Liver (tissue), 8 donors: ENCODE measurements at regions not wholly inside any gene's neighbourhood (a gene's known extent, or its start where the extent isn't known, plus 50 kb on each side); places are given as distances from the start of the nearest gene placed in this dataset.
A peak's percentile ranks its signal among the peaks of the same experiment; 100 is the strongest.
"Not testable (repeated sequence)": the region's sequence is repeated elsewhere in the genome, so short reads cannot be mapped to it uniquely, and the experiment has no call there.

Source experiments
- DNase-seq: peaks from one replicate; pipeline ENCODE4 v3.0.0-alpha.2; 2017; ENCODE audit warnings: low spot score
- H3K27ac ChIP-seq, 2 donors: one replicate each; pipeline ENCODE4 v1.7.0; 2013; ENCODE audit warnings: inconsistent platforms in 2 of 2, low read length in 2 of 2, control low read depth in 1 of 2, low read depth in 1 of 2, mild to moderate bottlenecking in 1 of 2
- H3K27me3 ChIP-seq, 4 donors: one replicate each; pipeline versions ENCODE4 v1.6.1 to v1.7.0; 2013; ENCODE audit warnings: low read length in 3 of 4, inconsistent platforms in 1 of 4, mild to moderate bottlenecking in 1 of 4, moderate library complexity in 1 of 4; ENCODE audit not compliant: control insufficient read depth in 4 of 4, insufficient read depth in 4 of 4
- H3K36me3 ChIP-seq, 4 donors: one replicate each; pipeline versions ENCODE4 v1.6.1 to v1.7.0; 2013; ENCODE audit warnings: low read length in 3 of 4, mild to moderate bottlenecking in 3 of 4, low read depth in 1 of 4, moderate library complexity in 1 of 4; ENCODE audit not compliant: control insufficient read depth in 4 of 4, insufficient read depth in 3 of 4
- H3K4me1 ChIP-seq, 4 donors: one replicate each; pipeline versions ENCODE4 v1.6.1 to v1.7.0; 2013; ENCODE audit warnings: low read length in 3 of 4, mild to moderate bottlenecking in 3 of 4, moderate library complexity in 1 of 4; ENCODE audit not compliant: control insufficient read depth in 4 of 4, insufficient read depth in 4 of 4
- H3K4me3 ChIP-seq, 3 donors: one replicate each; pipeline versions ENCODE4 v1.6.1 to v1.7.0; 2013; ENCODE audit warnings: low read length in 3 of 3, control low read depth in 1 of 3, low read depth in 1 of 3, mild to moderate bottlenecking in 1 of 3
- H3K9ac ChIP-seq, 2 donors: one replicate each; pipeline ENCODE4 v1.7.0; 2013; ENCODE audit warnings: low read length in 2 of 2, mild to moderate bottlenecking in 2 of 2, moderate library complexity in 2 of 2, control low read depth in 1 of 2, low read depth in 1 of 2
- H3K9me3 ChIP-seq, 4 donors: one replicate each; pipeline versions ENCODE4 v1.6.1 to v1.7.0; 2013; ENCODE audit warnings: low read length in 3 of 4; ENCODE audit not compliant: control insufficient read depth in 4 of 4
- ATF3 ChIP-seq: IDR thresholded peaks from 2 replicates; pipeline ENCODE4 v1.6.1; 2016; ENCODE audit warnings: antibody characterized with exemption
- CTCF ChIP-seq: fragments of 150-350 bp; IDR thresholded peaks from 2 replicates; pipeline ENCODE4 v1.5.1; 2017; ENCODE audit warnings: improper control_type of control experiment, low read depth, low read length; ENCODE audit not compliant: missing input control
- FOXA1 ChIP-seq: IDR thresholded peaks from 2 replicates; pipeline ENCODE4 v1.6.1; 2016; ENCODE audit warnings: antibody characterized with exemption
- FOXA2 ChIP-seq: IDR thresholded peaks from 2 replicates; pipeline ENCODE4 v1.6.1; 2016; ENCODE audit warnings: antibody characterized with exemption
- JUND ChIP-seq, 2 donors: IDR thresholded peaks; 2 replicates each; pipeline ENCODE4 v1.6.1; 2016; ENCODE audit warnings: antibody characterized with exemption in 2 of 2
- RAD21 ChIP-seq, 2 donors: IDR thresholded peaks; 2 replicates each; pipeline ENCODE4 v1.6.1; 2016; ENCODE audit warnings: antibody characterized with exemption in 2 of 2, mild to moderate bottlenecking in 2 of 2
- TAF1 ChIP-seq: conservative IDR thresholded peaks from 2 replicates; pipeline ENCODE4 v1.6.1; 2016; ENCODE audit warnings: antibody characterized with exemption, mild to moderate bottlenecking
- YY1 ChIP-seq: IDR thresholded peaks from 2 replicates; pipeline ENCODE4 v1.6.1; 2016; ENCODE audit warnings: antibody characterized with exemption, mild to moderate bottlenecking
- WGBS: extraction: QIAGEN DNeasy Blood & Tissue Kit; methylation state at CpG from one replicate; pipeline ENCODE4 v1.1.7; 2013; 5-methylcytosine and 5-hydroxymethylcytosine counted together
- donor health status: healthy.
- donor health status: healthy.
- donor health status: healthy.
- donor health status: healthy.
- donor health status: healthy.

- Histone ChIP-seq H3K27ac (no peak overlapping the region), H3K4me1 (peaks cover 0 to 3% (median 0%) of the 10 kb centered on the region in 4 donors), H3K9me3 (no peaks in the 10 kb centered on the region), H3K4me3 (no peak overlapping the region), H3K36me3 (no peaks in the 10 kb centered on the region), H3K27me3 (peaks cover 0 to 2% (median 0%) of the 10 kb centered on the region in 4 donors), H3K9ac (no peak overlapping the region)
- TF ChIP-seq JUND (IDR thresholded peaks at IDR 0.05) (no peak), FOXA2 (no peak), RAD21 (IDR thresholded peaks at IDR 0.05) (peak in 1 of 2 donors; percentile 57), TAF1 (no peak), CTCF (peak; percentile 25)
- 91% methylated on average over 2 of the region's 2 CpGs for WGBS
- DNase-seq = no peak
These were observed 258.1 kb upstream of the AGTR2 start for GRCh38 chrX:115912372-115912897.

GRCh38 chrX:115913575-115913974, 257.0 kb upstream of the AGTR2 start:
- Histone ChIP-seq H3K9me3 (no peaks in the 10 kb centered on the region), H3K4me1 (peaks cover 0 to 3% (median 0%) of the 10 kb centered on the region in 4 donors), H3K4me3 (no peak overlapping the region), H3K27me3 (no peaks in the 10 kb centered on the region), H3K27ac (no peak overlapping the region), H3K36me3 (no peaks in the 10 kb centered on the region), H3K9ac (no peak overlapping the region)
- DNase-seq = no peak
- TF ChIP-seq FOXA1 (no peak), ATF3 (no peak)

- H3K4me3 ChIP-seq, H3K9ac ChIP-seq, H3K27me3 ChIP-seq, DNase-seq, H3K4me1 ChIP-seq, H3K27ac ChIP-seq, H3K9me3 ChIP-seq, H3K36me3 ChIP-seq: not testable (repeated sequence)
- 95% methylated on average over 3 of the region's 3 CpGs for WGBS
These were observed 254.9 kb upstream of the AGTR2 start for GRCh38 chrX:115915625-115916024.

GRCh38 chrX:115929480-115929879, 241.1 kb upstream of the AGTR2 start:
- Histone ChIP-seq H3K9me3 (peaks cover 0 to 22% (median 8%) of the 10 kb centered on the region in 4 donors), H3K36me3 (no peaks in the 10 kb centered on the region), H3K9ac (no peak overlapping the region), H3K27ac (no peak overlapping the region), H3K4me1 (no peaks in the 10 kb centered on the region), H3K27me3 (no peaks in the 10 kb centered on the region), H3K4me3 (no peak overlapping the region)
- WGBS = 95% methylated on average over 1 of the region's 1 CpG
- TF ChIP-seq TAF1 (no peak), FOXA1 (no peak), YY1 (no peak)
- DNase-seq = no peak
